Right ventricle myocardium inferior (tissue), 1 donor: ENCODE measurements at regions not wholly inside any gene's neighbourhood (a gene's known extent, or its start where the extent isn't known, plus 50 kb on each side); places are given as distances from the start of the nearest gene placed in this dataset.

ENCODE experiments used
- ATAC-seq: fragments of 200-7000 bp; cut with Tn5 transposase; one replicate; pipeline ENCODE4 v1.9.1; 2020; ENCODE audit warnings: mild to moderate bottlenecking, moderate library complexity
- DNase-seq: peaks from one replicate; pipeline ENCODE4 v3.0.0; 2021; ENCODE audit errors: missing footprints
- intact Hi-C: fragments of 100-400 bp; cut with DNase I; formaldehyde crosslinking; loops from one replicate; pipeline ENCODE4 v1.11.0; 2022
- donor health status: DM: no; HTN: yes; CAD: no; lungs with severe emphysema.

DNA sequence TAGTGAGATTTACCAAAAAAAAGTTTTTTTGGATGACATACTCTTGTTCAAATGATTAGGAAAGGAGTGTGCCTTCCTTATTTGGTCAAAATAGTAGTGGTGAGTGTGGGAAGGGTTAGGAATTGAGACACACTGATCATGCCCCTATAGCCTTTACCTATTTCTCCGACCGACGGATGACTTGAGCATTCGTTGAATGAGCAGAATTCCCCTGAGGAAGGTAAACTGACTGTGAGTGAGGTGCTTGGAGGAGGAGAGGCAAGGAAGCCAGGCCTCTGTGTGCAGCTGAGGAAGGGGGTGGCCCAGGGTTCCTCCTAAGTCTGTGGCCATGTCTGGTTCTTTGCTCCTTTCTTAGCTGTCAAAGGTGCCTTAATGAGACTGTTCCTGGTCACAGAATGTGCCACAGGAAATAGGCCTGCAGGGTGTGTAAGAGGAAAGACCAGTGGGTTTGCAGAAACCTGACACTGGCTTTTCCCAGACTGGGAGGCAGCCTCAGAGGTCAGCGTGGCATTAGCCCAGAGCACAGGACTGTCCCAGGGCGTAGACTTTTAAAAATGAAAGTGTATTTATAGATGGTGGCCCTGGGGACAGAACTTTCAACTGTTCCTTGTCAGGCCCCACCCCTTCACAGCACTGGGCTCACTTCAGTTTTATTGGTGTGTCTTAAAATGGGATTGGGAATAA is 307.7 kb upstream of the C2CD4B start:
- intact Hi-C loops: loop anchor here (5.0 kb wide), 1 partner anchor 75 kb away; no protein-coding TSS in a partner anchor
- peak; percentile 71 for ATAC-seq
- no peak for DNase-seq

GRCh38 chr15:62474021-62474770 is 309.1 kb upstream of the C2CD4B start:
- intact Hi-C loops: loop anchor here (5.0 kb wide), 1 partner anchor 73 kb away; no protein-coding TSS in a partner anchor
- DNase-seq (no peak), ATAC-seq (no peak)

- DNase-seq (no peak), ATAC-seq (no peak)
- intact Hi-C loops: loop anchor here (5.0 kb wide), 1 partner anchor 73 kb away; no protein-coding TSS in a partner anchor
These were observed 309.7 kb upstream of the C2CD4B start for GRCh38 chr15:62474771-62475124.

DNA sequence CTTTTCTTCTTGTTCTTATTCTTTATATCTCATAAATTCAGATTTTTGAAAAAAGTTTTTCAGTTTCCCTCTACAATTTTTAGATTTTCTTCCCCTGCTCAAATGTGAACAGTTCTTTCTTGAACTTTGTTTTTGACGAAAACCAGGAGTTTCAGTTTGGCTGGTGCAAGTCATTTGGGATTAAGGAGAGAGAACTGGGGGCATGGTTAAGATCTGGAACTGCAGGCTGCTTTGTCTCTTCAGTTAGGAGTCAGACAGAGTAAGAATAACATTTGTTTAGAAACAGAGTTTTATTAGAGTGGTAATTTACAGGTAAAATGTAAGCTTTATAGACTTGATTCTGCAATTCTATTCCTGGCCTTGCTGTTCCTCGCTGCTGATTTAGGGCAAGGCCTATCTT is 310.5 kb upstream of the C2CD4B start:
- intact Hi-C loops: no loop called here

GRCh38 chr15:62476163-62476562 is 311.1 kb upstream of the C2CD4B start:
- no peak for DNase-seq
- ATAC-seq: no peak
- intact Hi-C loops: no loop called here

More for the DNA sequence above, 310.5 kb upstream of the C2CD4B start:
- ATAC-seq: peak; percentile 45
- no peak for DNase-seq

GRCh38 chr15:62477929-62478328 is 312.8 kb upstream of the C2CD4B start:
- DNase-seq (no peak), ATAC-seq (no peak)
- intact Hi-C loops: no loop called here

DNA sequence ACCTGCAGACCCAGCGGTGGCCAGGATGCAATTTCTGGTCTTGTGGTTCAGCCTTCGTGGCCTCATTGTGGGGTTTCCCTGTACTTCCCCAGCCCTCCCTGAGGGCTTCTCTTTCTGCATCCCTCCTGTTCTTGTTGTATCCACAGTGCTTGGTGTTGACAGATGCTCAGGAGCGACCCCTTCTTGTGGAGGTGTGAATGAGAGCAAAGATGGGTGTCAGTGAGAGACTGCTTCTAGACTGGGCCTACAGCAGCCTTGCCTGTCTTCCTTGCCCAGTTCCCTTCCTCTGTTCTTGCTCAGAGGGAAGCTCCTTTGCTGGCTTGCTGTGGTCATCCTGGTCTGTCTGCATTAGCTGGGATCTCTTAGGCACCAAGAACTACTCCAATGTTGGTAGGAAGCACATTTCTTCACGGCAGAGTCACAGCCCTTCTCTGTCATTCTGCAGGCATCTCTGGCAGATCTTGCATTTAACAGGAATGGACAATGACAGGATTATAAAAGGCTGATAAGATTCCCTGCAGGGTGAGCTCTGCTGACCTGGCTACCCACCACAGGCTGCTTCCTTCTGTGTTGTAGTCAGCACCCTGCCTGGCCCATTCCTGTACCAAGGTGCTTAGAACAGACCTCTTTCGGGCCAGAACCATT is 317.8 kb upstream of the C2CD4B start:
- DNase-seq (no peak), ATAC-seq (peak; percentile 29)
- intact Hi-C loops: no loop called here

DNA sequence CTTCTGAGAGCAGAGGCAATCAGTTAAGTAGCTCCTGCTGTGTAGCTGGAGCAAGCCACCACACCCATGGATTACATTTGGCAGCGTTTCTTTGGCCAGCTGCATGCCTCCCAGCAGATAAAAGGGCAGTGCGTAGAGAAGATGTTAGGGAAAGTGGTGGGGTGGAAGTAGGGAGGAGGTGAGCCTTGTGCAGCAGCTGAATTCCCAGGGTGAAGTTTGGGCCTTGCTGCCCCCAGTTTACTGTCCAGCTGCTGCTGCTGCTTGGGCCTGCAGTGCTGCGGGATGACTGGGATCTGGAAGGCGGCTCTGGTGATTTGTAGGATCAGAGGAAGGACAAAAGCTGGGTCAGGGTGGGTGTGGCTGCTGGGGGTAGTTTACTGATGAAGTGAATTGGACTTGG is 318.7 kb upstream of the C2CD4B start:
- ATAC-seq (peak; percentile 93), DNase-seq (no peak)
- intact Hi-C loops: no loop called here

DNA sequence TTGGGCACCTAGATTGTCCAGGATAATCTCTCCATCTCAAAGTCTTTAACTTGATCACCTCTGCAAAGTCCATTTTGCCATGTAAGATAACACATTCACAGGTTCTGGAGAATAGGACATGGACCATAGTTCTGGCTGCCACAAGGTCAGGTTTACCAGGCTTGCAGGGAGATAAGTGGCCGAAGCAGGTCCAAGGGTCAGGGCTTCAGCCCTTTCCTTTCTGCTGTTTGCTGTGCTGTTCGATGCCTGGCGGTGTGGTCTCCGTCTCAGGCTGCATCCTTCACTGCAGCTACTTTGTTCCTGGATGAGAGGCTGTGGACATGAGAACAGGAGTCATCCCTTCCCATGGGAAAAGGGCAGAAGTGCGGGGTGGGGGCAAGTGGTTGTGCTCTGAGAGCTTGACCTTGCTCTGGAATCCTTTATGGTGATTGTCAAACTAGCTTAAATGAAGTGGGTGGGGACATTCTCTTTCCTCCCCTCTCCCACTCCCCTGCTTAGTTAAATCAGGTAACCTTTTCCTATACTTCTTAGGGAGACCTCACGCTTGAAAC is 320.2 kb upstream of the C2CD4B start:
- DNase-seq: no peak
- no peak for ATAC-seq
- intact Hi-C loops: no loop called here

DNA sequence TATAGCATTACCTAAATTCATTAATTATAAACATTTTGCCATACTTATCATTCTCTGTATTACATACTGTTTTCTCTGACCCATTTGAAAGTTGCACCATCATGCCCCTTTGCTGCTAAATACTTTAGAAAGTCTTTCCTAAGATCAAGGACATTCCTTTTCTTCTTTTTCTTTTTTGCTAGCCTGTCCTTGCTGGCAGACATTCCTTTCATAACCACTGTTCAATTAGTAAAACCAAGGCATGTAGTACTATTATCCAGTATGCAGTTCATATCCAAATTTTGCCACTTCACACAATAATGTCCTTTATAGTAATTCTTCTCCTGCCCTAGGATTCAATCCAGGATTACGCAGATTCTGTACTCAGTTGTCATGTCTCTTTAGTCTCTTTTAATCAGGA is 321.0 kb upstream of the C2CD4B start:
- ATAC-seq: no peak
- intact Hi-C loops: no loop called here

DNA sequence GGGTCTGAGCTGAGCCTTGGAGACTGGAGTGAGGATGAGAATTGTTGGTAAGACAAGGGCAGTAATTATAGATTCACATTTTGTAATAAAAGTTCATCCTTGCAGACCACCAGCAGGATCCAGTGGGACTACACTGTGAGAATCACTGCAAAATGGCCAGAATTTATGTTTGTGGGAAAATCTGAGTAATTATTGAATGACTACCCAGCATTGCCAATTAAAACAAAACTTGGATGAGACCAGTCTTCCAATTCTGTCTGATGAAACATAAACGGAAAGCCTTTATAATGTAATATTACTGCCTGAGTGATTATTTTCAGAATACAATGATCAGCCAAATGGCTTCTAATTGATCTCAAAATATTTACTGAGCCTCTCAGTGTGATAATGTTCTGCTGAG is 323.3 kb upstream of the C2CD4B start:
- ATAC-seq: no peak
- intact Hi-C loops: no loop called here
- DNase-seq: no peak

More for the DNA sequence above, 321.0 kb upstream of the C2CD4B start:
- DNase-seq: no peak

GRCh38 chr15:62491642-62492041 is 326.6 kb upstream of the C2CD4B start:
- intact Hi-C loops: no loop called here
- ATAC-seq (no peak), DNase-seq (no peak)

DNA sequence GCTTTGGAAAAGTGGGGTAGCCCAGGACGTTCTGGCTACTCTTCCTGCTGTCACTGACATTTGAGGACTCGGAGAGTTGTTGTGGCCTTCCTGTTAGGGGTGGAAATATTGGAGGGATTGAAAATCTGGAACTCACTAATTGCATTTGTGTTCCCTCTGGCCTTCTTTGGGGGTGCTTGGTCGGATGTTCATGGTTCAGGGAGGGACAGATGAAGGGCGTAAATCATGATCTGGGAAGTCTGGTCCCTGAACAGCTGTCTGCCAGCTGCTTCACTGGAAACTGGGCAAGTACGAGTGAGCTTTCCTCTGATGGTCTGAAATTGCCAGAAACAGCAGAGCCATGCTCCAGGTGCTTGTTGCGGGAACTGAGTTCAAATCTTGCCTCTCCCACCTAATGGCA is 327.8 kb upstream of the C2CD4B start:
- intact Hi-C loops: no loop called here
- peak; percentile 56 for ATAC-seq
- no peak for DNase-seq

- DNase-seq: no peak
- intact Hi-C loops: no loop called here
- ATAC-seq: peak; percentile 53
These were observed 329.1 kb upstream of the C2CD4B start for GRCh38 chr15:62494197-62494596.

DNA sequence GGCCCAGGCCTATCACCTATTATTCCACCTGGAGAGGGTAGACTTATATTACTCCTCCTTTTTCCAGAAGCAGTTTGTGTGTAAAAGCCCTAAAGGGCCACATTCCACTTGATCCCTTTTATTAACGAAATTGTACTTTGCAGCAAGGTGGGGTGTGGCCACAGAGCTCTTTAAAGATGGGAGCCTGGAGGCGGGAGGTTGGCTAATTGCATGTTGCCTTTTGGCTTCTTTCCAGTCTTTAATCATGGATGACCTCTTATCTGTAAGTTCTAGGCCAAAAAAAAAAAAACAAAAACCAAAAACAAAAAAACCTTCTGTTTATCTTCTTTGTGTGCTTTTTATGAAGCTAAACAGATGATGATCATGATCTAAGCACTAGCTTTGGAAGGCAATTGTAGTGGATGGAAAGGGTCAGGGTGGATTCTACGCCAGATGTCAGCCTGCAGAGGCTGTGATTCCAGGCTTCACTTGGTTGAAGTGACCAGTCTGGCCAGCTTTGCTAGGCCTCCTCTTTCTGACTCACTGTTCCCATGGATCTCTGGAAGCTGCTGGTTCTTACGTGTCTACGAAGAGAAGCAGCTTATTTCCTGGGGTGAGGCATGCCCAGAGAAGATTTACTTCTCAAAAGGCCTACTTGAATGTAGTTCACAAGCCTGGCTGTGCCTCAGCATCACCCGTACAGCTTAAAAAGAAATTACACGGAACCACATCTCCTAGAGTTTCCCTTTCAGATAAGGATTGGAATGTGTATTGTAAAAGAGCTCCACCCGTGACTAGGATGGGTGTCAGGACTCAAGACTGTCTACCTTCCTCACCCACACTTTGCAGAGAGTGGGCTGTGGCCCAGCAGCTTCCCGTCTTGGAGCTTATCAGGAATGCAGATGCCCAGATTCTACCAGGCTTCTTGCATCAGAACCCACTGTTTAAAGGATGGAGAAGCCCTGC is 330.9 kb upstream of the C2CD4B start:
- ATAC-seq (peak; percentile 88), DNase-seq (no peak)
- intact Hi-C loops: no loop called here

DNA sequence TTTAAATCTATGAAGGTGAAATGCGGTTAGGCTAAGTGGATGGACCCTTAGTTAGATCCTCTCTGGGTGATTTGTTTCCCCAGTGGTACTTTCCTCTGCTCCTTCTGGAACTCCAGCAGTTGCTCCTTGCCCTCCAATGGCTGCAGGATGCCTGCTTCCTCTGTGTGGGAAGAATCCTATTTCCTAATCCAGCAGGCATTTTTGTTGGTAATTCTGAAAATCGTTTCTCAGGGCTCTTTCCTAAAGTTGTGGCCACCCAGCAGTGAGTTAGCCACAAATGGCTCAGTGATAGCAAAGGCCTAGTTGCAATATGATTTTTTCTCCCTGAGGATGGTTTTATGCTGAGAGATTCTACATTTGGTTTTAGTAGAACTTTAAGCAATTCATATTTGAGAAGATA is 332.3 kb upstream of the C2CD4B start:
- no peak for DNase-seq
- intact Hi-C loops: no loop called here
- ATAC-seq: no peak

- no peak for ATAC-seq
- DNase-seq: no peak
These were observed 333.2 kb upstream of the C2CD4B start for GRCh38 chr15:62498278-62498677.

DNA sequence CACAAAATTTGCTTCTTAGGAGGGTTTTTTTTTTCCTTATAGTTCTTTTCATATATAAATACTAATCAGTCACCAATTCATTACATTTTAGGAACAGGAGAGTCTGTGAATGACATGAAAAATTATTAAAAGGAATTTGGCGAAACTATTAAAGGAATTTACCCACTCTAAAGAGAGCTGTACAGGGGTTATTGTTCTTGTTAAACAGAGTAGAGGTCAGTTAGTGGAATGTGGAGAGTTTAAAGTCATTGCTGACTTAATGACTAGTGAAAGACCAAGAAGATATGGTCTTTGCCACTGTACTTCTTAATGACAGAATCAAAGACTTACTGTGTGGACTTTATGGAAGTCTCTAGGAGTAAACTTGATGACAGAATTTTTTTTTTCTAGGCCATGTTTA is 333.6 kb upstream of the C2CD4B start:
- intact Hi-C loops: no loop called here
- DNase-seq (no peak), ATAC-seq (no peak)

More at GRCh38 chr15:62498278-62498677, 333.2 kb upstream of the C2CD4B start:
- intact Hi-C loops: no loop called here

GRCh38 chr15:62500325-62500724 is 335.2 kb upstream of the C2CD4B start:
- DNase-seq (no peak), ATAC-seq (no peak)
- intact Hi-C loops: no loop called here
